GM18507 (cell line): ENCODE measurements at regions not wholly inside any gene's neighbourhood (a gene's known extent, or its start where the extent isn't known, plus 50 kb on each side); places are given as distances from the start of the nearest gene placed in this dataset.

Source experiments
- DNase-seq: peaks from one replicate; pipeline ENCODE4 v3.0.0; 2011; ENCODE audit warnings: low read depth; ENCODE audit not compliant: insufficient read length; ENCODE audit errors: extremely low spot score
- FAIRE-seq: peaks from 2 replicates; lab custom pipeline; 2011; peaks lifted over from hg19 to GRCh38; lab: Jason Lieb, UNC

GRCh38 chr7:123060446-123060845, 64.9 kb upstream of the TAS2R16 start:
- FAIRE-seq (no peak), DNase-seq (no peak)

DNA sequence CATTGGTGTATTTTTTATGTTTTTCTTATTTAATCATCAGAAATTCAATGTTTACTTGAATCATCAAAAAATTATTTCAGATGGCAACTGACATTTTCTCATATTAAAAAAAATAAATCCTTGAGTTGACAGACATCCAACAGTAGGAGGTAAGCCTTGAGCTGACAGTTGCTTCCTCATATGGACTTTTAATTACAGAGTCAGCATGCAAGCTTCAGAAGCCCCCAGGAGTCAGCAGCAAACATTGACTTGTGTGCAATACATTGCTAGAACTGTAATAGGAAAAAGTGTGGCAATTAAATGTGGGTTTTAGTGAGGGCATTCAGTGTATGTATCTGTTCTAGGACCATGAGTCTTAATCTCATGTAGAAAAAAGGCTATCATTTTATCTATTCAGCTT, 62.4 kb upstream of the TAS2R16 start:
- no peak for DNase-seq
- FAIRE-seq: no peak

DNA sequence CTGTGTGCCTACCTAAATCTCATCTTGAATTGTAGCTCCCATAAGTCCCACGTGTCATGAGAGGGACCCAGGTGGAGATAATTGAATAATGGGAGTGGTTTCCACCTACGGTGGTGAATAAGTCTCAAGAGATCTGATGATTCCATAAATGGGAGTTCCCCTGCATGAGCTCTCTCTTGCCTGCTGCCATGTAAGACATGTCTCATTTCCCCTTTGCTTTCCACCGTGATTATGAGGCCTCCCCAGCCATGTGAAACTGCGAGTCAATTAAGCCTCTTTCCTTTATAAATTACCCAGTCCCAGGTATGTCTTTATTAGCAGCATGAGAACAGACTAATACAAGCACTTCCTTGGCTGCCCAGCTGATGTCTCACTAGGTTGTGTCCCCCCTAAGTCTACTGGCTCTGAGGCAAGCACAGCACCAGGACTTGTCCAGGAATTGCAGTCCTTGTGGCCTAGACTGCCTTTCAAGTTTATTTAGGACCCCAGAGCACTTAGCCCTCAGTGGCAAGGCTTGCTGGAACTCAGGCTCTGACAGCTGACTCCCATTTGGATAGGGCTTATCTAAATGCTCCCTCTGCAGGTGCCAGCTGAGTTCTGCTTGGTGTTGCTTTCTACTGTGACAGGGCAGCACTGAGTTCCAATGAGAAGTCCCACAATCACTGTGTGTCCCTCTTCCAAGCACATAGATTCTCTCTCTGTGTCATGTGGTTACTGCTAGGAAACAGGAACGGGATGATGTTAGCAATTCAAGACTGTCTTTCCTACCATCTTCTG, 59.0 kb upstream of the TAS2R16 start:
- no peak for DNase-seq
- peak; percentile 31 for FAIRE-seq

DNA sequence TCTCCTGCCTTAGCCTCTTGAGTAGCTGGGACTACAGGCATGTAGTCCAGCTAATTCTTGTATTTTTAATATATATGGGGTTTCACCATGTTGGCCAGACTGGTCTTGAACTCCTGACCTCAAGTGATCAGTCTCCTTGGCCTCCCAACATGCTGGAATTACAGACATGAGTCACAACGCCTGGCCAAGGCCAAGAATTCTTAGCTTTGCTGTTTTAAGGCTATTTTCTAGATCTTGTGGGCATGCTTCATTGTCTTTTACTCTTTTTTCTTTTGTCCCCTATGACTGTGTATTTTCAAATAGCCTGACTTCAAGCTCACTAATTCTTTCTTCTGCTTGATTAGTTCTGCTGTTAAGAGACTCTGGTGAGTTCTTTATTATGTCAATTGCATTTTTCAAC, 56.4 kb upstream of the TAS2R16 start:
- FAIRE-seq: no peak
- no peak for DNase-seq

DNA sequence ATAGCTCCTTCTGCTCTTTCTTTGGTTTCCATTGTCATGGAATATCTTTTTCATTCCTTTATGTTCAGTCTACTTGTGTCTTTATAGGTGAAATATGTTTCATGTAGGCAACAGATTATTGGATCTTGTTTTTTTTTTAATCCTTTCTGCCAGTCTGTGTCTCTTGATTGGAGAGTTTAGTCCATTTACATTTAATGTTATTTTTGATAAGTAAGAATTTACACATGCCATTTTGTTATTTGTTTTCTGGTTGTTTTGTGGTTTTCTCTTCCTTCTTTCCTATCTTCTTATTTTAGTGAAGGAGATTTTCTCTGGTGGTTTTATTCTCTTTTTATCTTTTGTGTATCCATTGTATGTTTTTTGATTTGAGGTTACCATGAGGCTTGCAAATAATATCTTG, 52.5 kb upstream of the TAS2R16 start:
- FAIRE-seq (no peak), DNase-seq (no peak)
